GM21576 (cell line): ENCODE measurements at regions not wholly inside any gene's neighbourhood (a gene's known extent, or its start where the extent isn't known, plus 50 kb on each side); places are given as distances from the start of the nearest gene placed in this dataset.

Experiments used
- ATAC-seq: cut with Tn5 transposase; IDR thresholded peaks from one replicate; pipeline ENCODE4 v1.9.1; 2021; ENCODE audit warnings: mild to moderate bottlenecking, moderate library complexity; ENCODE audit not compliant: unreplicated experiment

GRCh38 chr2:191601060-191601459 is 76.9 kb upstream of the NABP1 start:
- no peak for ATAC-seq

- ATAC-seq, result no peak
These were observed 73.8 kb upstream of the NABP1 start for GRCh38 chr2:191604154-191604553.

GRCh38 chr2:191607096-191607495 is 70.8 kb upstream of the NABP1 start:
- no peak for ATAC-seq

- no peak for ATAC-seq
These were observed 67.2 kb upstream of the NABP1 start for GRCh38 chr2:191610756-191611155.

- peak; percentile 99 for ATAC-seq
These were observed 66.3 kb upstream of the NABP1 start for GRCh38 chr2:191611614-191612013.

GRCh38 chr2:191612496-191612895 is 65.4 kb upstream of the NABP1 start:
- ATAC-seq, result no peak

- ATAC-seq, result no peak
These were observed 63.2 kb upstream of the NABP1 start for GRCh38 chr2:191614759-191615158.

GRCh38 chr2:191615596-191615995 is 62.3 kb upstream of the NABP1 start:
- no peak for ATAC-seq

- peak; percentile 96 for ATAC-seq
These were observed 60.4 kb upstream of the NABP1 start for GRCh38 chr2:191617575-191617974.

GRCh38 chr2:191618046-191618780 is 59.7 kb upstream of the NABP1 start:
- no peak for ATAC-seq

- no peak for ATAC-seq
These were observed 59.1 kb upstream of the NABP1 start for GRCh38 chr2:191618786-191619185.

- ATAC-seq, result no peak
These were observed 57.8 kb upstream of the NABP1 start for GRCh38 chr2:191620144-191620543.

- ATAC-seq, result no peak
These were observed 55.3 kb upstream of the NABP1 start for GRCh38 chr2:191622374-191623320.

GRCh38 chr2:191625016-191625415 is 52.9 kb upstream of the NABP1 start:
- ATAC-seq, result peak; percentile 51

- no peak for ATAC-seq
These were observed 52.5 kb upstream of the NABP1 start for GRCh38 chr2:191625446-191625845.

- no peak for ATAC-seq
These were observed 51.3 kb upstream of the NABP1 start for GRCh38 chr2:191626497-191627151.

GRCh38 chr2:191627518-191627917 is 50.4 kb upstream of the NABP1 start:
- no peak for ATAC-seq
